Hepatocyte (in vitro differentiated cells): ENCODE measurements at regions not wholly inside any gene's neighbourhood (a gene's known extent, or its start where the extent isn't known, plus 50 kb on each side); places are given as distances from the start of the nearest gene placed in this dataset.

Experiments
- CTCF ChIP-seq: fragments of 200-600 bp; sonication (generic); IDR thresholded peaks from 2 replicates; pipeline ENCODE4 v1.5.1; 2016; ENCODE audit warnings: antibody characterized with exemption, mild to moderate bottlenecking; ENCODE audit not compliant: poor library complexity
- EZH2 ChIP-seq: fragments of 200-600 bp; sonication (generic); IDR thresholded peaks from 2 replicates; pipeline ENCODE4 v1.6.1; 2016; ENCODE audit warnings: antibody characterized with exemption, mild to moderate bottlenecking, borderline replicate concordance
- EZH2phosphoT487 ChIP-seq: fragments of 200-600 bp; sonication (generic); IDR thresholded peaks from one replicate; pipeline ENCODE4 v1.6.1; 2018; ENCODE audit warnings: antibody characterized with exemption, mild to moderate bottlenecking, low read depth, moderate library complexity; ENCODE audit not compliant: unreplicated experiment, severe bottlenecking

GRCh38 chr22:44650806-44651205, 51.2 kb upstream of the PRR5 start:
- TF ChIP-seq CTCF: no peak
- TF ChIP-seq EZH2: no peak
- no peak for TF ChIP-seq EZH2phosphoT487
